ENCODE measurements at regions not wholly inside any gene's neighbourhood (a gene's known extent, or its start where the extent isn't known, plus 50 kb on each side); places are given as distances from the start of the nearest gene placed in this dataset.

GRCh38 chr14:71396050-71396677, 488.9 kb downstream of the PCNX1 start:
- TF ChIP-seq CTCF (IDR thresholded peaks at IDR 0.05; ENCODE audit: insufficient read depth, low read length), result no peak
- no peak for TF ChIP-seq POLR2AphosphoS5 (IDR thresholded peaks at IDR 0.05; ENCODE audit: low read depth)
- no peak for TF ChIP-seq REST (IDR thresholded peaks at IDR 0.05; ENCODE audit: insufficient replicate concordance, low read depth)
